ENCODE measurements at regions not wholly inside any gene's neighbourhood (a gene's known extent, or its start where the extent isn't known, plus 50 kb on each side); places are given as distances from the start of the nearest gene placed in this dataset.

- no peak for TF ChIP-seq CTCF (IDR thresholded peaks at IDR 0.05)
- TF ChIP-seq POLR2A (IDR thresholded peaks at IDR 0.05) = no peak
These were observed 210.6 kb downstream of the CCNG2 start for GRCh38 chr4:77367638-77368037.

Measured in thyroid gland (tissue), 4 donors.